ENCODE measurements at regions not wholly inside any gene's neighbourhood (a gene's known extent, or its start where the extent isn't known, plus 50 kb on each side); places are given as distances from the start of the nearest gene placed in this dataset.

DNA sequence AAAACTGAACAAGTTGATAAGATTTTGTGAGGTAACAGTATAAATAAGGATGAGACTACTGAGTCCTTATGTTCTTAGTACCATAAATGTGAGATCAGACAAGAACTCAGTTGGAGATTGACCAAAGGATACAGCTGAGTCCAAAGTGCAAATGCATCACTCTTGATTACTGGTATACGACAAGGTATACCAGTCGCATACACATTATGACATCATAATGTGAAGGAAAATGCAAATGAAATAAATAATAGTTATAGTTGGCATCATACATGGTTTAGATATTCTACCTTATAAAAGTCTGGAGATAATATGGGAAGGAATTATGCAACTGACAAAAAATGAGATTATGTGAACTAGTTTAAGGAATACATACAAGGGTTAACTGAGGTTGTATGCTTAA, 476.3 kb upstream of the STXBP6 start:
- TF ChIP-seq, protein P1, sequence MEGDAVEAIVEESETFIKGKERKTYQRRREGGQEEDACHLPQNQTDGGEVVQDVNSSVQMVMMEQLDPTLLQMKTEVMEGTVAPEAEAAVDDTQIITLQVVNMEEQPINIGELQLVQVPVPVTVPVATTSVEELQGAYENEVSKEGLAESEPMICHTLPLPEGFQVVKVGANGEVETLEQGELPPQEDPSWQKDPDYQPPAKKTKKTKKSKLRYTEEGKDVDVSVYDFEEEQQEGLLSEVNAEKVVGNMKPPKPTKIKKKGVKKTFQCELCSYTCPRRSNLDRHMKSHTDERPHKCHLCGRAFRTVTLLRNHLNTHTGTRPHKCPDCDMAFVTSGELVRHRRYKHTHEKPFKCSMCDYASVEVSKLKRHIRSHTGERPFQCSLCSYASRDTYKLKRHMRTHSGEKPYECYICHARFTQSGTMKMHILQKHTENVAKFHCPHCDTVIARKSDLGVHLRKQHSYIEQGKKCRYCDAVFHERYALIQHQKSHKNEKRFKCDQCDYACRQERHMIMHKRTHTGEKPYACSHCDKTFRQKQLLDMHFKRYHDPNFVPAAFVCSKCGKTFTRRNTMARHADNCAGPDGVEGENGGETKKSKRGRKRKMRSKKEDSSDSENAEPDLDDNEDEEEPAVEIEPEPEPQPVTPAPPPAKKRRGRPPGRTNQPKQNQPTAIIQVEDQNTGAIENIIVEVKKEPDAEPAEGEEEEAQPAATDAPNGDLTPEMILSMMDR (IDR thresholded peaks at IDR 0.05): no peak
- TF ChIP-seq POLR2A (IDR thresholded peaks at IDR 0.05): no peak

Data from thyroid gland (tissue), 4 donors.